Skeletal muscle tissue (tissue), 3 donors: ENCODE measurements at regions not wholly inside any gene's neighbourhood (a gene's known extent, or its start where the extent isn't known, plus 50 kb on each side); places are given as distances from the start of the nearest gene placed in this dataset.
"Not testable (repeated sequence)": the region's sequence is repeated elsewhere in the genome, so short reads cannot be mapped to it uniquely, and the experiment has no call there.

ENCODE experiments used
- H3K27ac ChIP-seq: one replicate; pipeline ENCODE4 v1.7.0; 2013; ENCODE audit warnings: mild to moderate bottlenecking, low read depth, low read length, inconsistent platforms
- H3K27me3 ChIP-seq, 3 donors: one replicate each; pipeline ENCODE4 v1.7.0; 2013; ENCODE audit warnings: low read length in 3 of 3; ENCODE audit not compliant: control insufficient read depth in 3 of 3, insufficient read depth in 3 of 3
- H3K36me3 ChIP-seq, 3 donors: one replicate each; pipeline ENCODE4 v1.7.0; 2013; ENCODE audit warnings: low read length in 3 of 3; ENCODE audit not compliant: control insufficient read depth in 3 of 3, insufficient read depth in 3 of 3
- H3K4me1 ChIP-seq, 3 donors: one replicate each; pipeline ENCODE4 v1.7.0; 2013; ENCODE audit warnings: low read length in 3 of 3, mild to moderate bottlenecking in 3 of 3; ENCODE audit not compliant: control insufficient read depth in 3 of 3, insufficient read depth in 3 of 3
- H3K4me3 ChIP-seq, 3 donors: one replicate each; pipeline ENCODE4 v1.7.0; 2013; ENCODE audit warnings: low read length in 3 of 3
- H3K9ac ChIP-seq, 3 donors: one replicate each; pipeline ENCODE4 v1.7.0; 2013; ENCODE audit warnings: low read length in 3 of 3, mild to moderate bottlenecking in 3 of 3, moderate library complexity in 2 of 3, low read depth in 1 of 3
- H3K9me3 ChIP-seq, 3 donors: one replicate each; pipeline ENCODE4 v1.7.0; 2013; ENCODE audit warnings: low read length in 3 of 3; ENCODE audit not compliant: control insufficient read depth in 3 of 3
- donor health status: Osteomylitis.

DNA sequence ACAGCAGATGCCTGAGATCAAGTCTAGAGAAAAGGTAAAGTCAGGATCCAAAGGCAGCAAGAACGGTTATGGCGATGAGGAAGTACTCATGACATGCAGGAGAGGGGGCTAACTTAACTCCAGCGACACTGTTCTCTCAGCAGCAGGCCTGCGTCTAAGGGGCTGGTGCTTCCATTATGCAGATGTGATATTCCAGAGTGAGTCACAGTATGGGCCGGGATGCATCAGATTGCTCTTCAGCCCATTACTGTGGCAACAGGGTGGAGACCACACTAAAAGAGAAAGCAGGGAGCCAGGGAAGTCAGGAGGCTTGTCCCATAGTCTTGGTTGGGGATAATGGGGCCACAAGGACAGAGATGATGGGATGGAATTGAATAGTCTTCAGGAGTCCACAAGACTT is 151.8 kb upstream of the NTF3 start:
- H3K36me3 ChIP-seq: no peaks in the 10 kb centered on the region
- H3K4me3 ChIP-seq: no peak overlapping the region
- peaks cover 0 to 5% (median 3%) of the 10 kb centered on the region in 3 donors for H3K4me1 ChIP-seq
- H3K9me3 ChIP-seq: peaks cover 0 to 2% (median 0%) of the 10 kb centered on the region in 3 donors
- H3K27me3 ChIP-seq: no peaks in the 10 kb centered on the region
- no peak overlapping the region for H3K27ac ChIP-seq
- H3K9ac ChIP-seq: no peak overlapping the region

DNA sequence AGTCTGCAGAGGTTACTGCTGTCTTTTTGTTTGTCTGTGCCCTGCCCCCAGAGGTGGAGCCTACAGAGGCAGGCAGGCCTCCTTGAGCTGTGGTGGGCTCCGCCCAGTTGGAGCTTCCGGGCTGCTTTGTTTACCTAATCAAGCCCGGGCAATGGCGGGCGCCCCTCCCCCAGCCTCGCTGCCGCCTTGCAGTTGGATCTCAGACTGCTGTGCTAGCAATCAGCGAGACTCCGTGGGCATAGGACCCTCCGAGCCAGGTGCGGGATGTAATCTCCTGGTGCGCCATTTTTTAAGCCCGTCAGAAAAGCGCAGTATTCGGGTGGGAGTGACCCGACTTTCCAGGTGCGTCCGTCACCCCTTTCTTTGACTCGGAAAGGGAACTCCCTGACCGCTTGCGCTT is 141.5 kb upstream of the NTF3 start:
- not testable (repeated sequence) for H3K27ac ChIP-seq, H3K27me3 ChIP-seq, H3K4me1 ChIP-seq, H3K36me3 ChIP-seq, H3K9me3 ChIP-seq, H3K4me3 ChIP-seq, H3K9ac ChIP-seq

DNA sequence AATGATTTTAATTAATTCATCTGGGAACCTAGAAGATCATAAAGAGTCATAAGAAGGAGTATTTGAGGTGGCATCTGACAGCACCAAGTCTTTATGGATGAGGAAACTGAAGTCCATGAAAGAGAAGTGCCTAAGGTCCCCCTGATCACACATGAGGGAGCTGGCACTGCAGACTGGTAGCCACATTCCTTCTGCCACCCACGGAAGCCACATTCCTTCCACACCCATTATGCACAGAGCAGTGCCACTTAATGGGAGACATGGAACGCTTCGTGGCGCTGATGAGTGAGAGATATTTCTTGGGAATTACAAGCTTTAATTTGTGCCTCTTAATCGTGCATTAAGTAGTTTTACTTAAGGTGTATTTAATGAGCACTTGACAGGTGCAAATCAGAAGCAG is 139.3 kb upstream of the NTF3 start:
- Histone ChIP-seq H3K27me3 (no peaks in the 10 kb centered on the region), H3K9ac (no peak overlapping the region), H3K9me3 (no peaks in the 10 kb centered on the region), H3K36me3 (no peaks in the 10 kb centered on the region), H3K4me3 (no peak overlapping the region), H3K27ac (no peak overlapping the region), H3K4me1 (no peaks in the 10 kb centered on the region)

DNA sequence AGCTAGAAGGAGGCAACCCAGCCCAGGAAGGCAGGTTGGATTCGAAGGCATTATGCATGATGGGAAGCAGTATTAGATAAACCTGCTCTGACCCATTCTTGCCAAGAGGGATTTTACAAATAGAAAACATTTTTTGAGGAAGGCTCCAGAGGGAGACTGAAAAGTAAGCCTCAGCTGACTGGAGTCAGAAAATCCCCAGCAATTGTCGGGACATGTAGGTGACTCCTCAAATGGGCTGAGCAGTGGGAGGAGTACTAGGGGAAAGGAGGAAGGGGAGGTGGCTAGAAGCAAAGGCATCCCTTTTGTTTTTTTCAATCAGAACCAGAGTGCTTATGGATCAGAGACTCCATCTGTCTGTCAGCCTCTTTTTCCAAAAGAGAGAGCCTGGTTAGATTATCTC is 138.1 kb upstream of the NTF3 start:
- H3K27ac ChIP-seq: no peak overlapping the region
- no peaks in the 10 kb centered on the region for H3K36me3 ChIP-seq
- no peaks in the 10 kb centered on the region for H3K9me3 ChIP-seq
- no peaks in the 10 kb centered on the region for H3K27me3 ChIP-seq
- H3K4me3 ChIP-seq: no peak overlapping the region
- no peaks in the 10 kb centered on the region for H3K4me1 ChIP-seq
- no peak overlapping the region for H3K9ac ChIP-seq

DNA sequence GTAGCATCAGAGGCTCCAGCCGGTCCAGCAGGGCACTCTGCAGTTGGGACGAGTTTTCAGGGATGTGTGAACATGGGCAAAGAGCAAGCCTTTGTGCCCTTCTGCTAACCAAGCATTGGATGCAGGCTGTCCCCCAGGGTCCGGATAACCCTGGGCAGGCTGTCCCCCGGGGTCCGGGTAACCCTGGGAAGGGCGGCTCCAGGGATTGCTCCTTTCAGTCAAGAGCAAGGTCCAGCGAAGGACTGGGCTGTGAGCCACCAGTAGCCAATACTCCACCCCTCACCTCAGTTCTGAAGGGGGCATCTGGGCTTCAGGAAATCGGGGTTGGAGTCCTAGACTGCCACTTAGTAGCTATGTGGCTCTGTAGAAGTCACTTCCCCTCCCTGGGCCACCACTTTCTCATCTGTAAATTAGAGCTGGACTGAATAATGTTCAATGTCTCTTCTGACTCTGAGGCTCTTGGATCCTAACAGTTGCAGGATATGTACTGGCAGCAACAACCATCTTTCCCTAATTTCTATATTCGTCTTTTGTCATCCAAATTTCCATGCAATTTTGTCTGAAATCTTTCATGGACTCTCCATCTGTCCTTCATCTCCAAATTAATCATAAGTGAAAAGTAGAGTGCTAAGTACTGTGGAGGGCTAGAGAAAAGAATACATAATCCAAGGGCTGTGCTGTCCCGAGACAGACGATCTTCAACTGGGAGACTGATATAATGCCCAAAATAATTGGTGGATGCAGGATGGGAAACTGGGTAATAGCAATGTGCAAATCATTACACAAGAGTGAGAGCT is 137.4 kb upstream of the NTF3 start:
- no peak overlapping the region for H3K27ac ChIP-seq
- no peaks in the 10 kb centered on the region for H3K4me1 ChIP-seq

DNA sequence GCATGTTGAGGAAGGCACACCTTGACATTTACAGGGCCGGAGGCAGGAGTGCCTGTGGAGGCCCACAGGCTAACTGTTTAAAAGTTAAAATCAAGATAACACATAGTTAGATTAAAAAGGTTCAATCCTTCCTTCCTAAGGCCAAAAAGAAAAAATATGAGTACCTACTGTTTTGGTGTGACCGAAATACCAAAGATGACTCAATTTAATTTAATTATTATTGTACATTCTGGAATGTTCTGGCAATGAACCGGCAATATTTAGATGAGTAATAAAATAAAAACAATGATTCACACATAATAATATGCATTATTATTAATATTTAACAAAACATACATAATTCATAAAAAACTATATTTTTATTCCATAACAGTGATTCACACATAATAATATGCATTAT is 136.8 kb upstream of the NTF3 start:
- Histone ChIP-seq H3K36me3 (no peaks in the 10 kb centered on the region), H3K9ac (no peak overlapping the region)

More for the DNA sequence above, 137.4 kb upstream of the NTF3 start:
- H3K4me3 ChIP-seq: no peak overlapping the region
- H3K27me3 ChIP-seq: no peaks in the 10 kb centered on the region
- no peaks in the 10 kb centered on the region for H3K9me3 ChIP-seq
- H3K36me3 ChIP-seq: no peaks in the 10 kb centered on the region
- H3K9ac ChIP-seq: no peak overlapping the region

DNA sequence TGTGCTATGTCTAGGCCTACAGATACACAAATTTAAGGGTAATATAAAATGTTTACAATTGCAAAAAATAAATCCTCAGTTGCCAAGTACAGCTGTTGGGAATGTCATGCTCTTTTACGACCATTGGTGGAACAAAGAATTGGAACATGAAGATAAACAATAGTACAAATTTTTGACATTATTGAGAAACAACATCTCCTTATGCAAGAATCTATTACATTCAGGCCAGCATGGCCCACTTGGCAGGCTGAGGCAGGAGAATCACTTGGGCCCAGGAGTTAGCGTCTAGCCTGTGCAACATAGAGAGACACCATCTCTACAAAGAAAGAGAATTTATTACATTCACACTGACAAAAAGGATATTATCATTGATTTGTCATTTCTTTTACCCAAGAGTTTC is 135.9 kb upstream of the NTF3 start:
- Histone ChIP-seq H3K4me3 (no peak overlapping the region), H3K9ac (no peak overlapping the region), H3K27me3 (no peaks in the 10 kb centered on the region), H3K4me1 (no peaks in the 10 kb centered on the region), H3K27ac (no peak overlapping the region), H3K36me3 (no peaks in the 10 kb centered on the region), H3K9me3 (no peaks in the 10 kb centered on the region)

More for the DNA sequence above, 136.8 kb upstream of the NTF3 start:
- Histone ChIP-seq H3K27me3 (no peaks in the 10 kb centered on the region), H3K4me3 (no peak overlapping the region), H3K27ac (no peak overlapping the region), H3K9me3 (no peaks in the 10 kb centered on the region), H3K4me1 (no peaks in the 10 kb centered on the region)

DNA sequence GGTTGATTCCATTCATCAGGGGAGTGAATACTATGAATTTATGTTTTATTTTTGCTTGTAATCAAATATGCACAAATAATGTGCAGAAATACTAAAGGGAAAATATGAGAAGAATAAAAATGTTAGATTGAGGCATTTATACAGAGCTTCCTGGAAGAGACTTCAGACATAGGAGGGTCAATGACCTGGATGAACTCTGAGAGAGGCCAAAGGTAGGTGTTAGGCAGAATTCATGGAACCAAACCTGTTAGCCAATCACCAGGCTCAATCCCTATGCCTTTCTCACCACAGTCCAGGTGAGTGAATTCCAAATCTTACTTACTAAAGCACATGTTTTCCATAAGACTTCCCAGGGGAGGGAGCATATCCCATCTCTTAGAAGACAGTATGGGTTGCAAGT is 130.4 kb upstream of the NTF3 start:
- Histone ChIP-seq H3K36me3 (no peaks in the 10 kb centered on the region), H3K27me3 (no peaks in the 10 kb centered on the region), H3K9ac (no peak overlapping the region), H3K4me1 (no peaks in the 10 kb centered on the region), H3K9me3 (no peaks in the 10 kb centered on the region), H3K4me3 (no peak overlapping the region), H3K27ac (no peak overlapping the region)

DNA sequence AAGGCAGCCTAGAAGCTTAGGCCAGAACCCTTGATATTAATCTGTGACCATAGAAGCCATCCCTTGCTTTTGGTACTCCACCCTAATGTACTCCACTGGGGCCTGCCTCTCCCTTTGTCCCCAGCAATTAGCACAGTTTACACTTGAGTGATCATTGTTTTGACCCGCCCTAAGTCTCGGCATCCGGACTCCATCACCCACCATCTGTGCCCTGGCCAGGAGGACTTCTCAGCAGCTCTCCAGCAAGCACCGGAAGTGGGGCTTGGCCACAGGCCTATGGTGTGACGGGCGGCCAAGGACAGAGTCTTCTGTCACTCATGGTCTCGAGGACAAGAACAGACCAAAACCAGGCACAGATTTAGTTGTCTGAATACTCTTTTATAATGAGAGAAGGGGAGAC is 126.5 kb upstream of the NTF3 start:
- no peak overlapping the region for H3K4me3 ChIP-seq
- no peaks in the 10 kb centered on the region for H3K9me3 ChIP-seq
- H3K36me3 ChIP-seq: no peaks in the 10 kb centered on the region
- H3K9ac ChIP-seq: no peak overlapping the region
- no peaks in the 10 kb centered on the region for H3K4me1 ChIP-seq
- H3K27me3 ChIP-seq: no peaks in the 10 kb centered on the region
- no peak overlapping the region for H3K27ac ChIP-seq

DNA sequence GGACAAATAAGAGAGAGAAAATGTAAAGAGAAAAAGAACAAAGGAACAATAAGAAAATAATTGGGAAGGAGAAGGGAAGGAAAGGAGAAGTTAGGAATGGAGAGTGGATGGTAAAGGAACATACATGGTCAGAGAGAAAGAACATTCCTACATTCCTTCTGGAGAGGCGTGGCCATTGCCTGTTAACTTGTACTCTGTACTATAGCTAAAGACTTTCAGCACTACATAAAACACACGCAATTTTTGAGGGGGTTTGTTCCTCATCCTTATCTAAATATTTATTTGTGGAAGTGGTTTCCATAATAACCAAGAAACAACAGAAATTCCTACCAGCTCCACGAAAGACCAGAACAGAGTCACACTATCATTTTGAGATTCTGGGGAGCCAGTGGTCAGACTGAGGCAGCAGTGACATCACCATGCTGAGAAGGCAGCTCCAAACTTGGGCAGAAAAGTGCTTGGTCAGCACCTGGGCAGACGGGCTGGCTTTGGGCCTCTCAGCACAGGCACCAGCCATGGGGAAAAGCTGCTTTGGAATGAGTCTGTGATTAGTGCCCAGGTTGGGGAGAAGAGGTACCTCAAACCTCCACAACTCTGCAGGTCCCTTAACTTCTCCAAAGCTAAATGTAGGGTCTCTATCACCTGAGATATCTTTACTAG is 125.9 kb upstream of the NTF3 start:
- H3K4me1 ChIP-seq: no peaks in the 10 kb centered on the region
- H3K9ac ChIP-seq: no peak overlapping the region
- no peaks in the 10 kb centered on the region for H3K36me3 ChIP-seq
- H3K4me3 ChIP-seq: no peak overlapping the region
- H3K9me3 ChIP-seq: no peaks in the 10 kb centered on the region
- no peak overlapping the region for H3K27ac ChIP-seq
- H3K27me3 ChIP-seq: no peaks in the 10 kb centered on the region
